GM12891 (cell line): ENCODE measurements at regions not wholly inside any gene's neighbourhood (a gene's known extent, or its start where the extent isn't known, plus 50 kb on each side); places are given as distances from the start of the nearest gene placed in this dataset.

Source experiments
- PAX5 ChIP-seq: IDR thresholded peaks from 2 replicates; pipeline ENCODE4 v1.6.1; 2011; ENCODE audit warnings: low read length, moderate library complexity, mild to moderate bottlenecking; ENCODE audit not compliant: insufficient read depth, severe bottlenecking
- POLR2A ChIP-seq: IDR thresholded peaks from 2 replicates; pipeline ENCODE4 v1.6.1; 2011; ENCODE audit warnings: low read depth, low read length, control low read depth
- POLR2AphosphoS5 ChIP-seq: IDR thresholded peaks from 2 replicates; pipeline ENCODE4 v1.6.1; 2011; ENCODE audit warnings: low read depth, low read length, control low read depth
- POU2F2 ChIP-seq: IDR thresholded peaks from 2 replicates; pipeline ENCODE4 v1.6.1; 2011; ENCODE audit warnings: low read depth, mild to moderate bottlenecking, control low read depth, low read length, moderate library complexity
- SPI1 ChIP-seq: IDR thresholded peaks from 2 replicates; pipeline ENCODE4 v1.6.1; 2011; ENCODE audit warnings: low read depth, low read length, control low read depth
- TAF1 ChIP-seq: IDR thresholded peaks from 2 replicates; pipeline ENCODE4 v1.6.1; 2011; ENCODE audit warnings: low read depth, low read length, control low read depth

DNA sequence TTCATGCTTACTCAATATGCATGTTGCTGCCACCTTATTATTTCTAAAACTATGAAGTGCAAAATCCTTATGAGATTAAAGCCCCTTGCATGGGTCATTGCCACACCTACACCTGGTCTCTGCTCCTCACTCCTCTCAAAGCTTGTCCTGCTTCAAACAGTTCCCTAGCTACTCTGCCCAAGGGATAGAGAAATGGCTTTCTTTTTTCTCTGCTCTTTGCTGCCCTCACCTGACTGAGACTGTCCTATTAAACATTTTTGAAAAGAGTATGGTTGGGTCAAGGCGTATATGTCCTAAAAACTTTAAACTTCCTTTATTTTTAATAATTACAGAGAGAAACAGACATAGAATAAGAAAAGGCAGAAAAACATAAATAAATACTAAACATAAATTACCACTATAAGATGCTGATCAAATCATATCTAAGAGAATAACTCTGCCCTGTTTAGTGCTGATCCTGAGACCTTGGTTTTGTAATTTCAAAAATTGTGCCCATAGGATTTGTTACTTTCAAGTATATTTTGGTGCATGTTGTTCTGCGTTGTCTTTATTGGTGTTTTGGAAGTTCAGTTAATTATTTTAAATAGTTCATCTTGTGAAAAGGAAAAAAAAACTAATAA is 704.9 kb upstream of the PABPC4L start:
- TF ChIP-seq POLR2AphosphoS5 (no peak), TAF1 (no peak), POLR2A (no peak), PAX5 (no peak), SPI1 (no peak), POU2F2 (no peak)
